Fibroblast of lung (primary cell): ENCODE measurements at regions not wholly inside any gene's neighbourhood (a gene's known extent, or its start where the extent isn't known, plus 50 kb on each side); places are given as distances from the start of the nearest gene placed in this dataset.

ENCODE experiments used
- DNase-seq, 2 donors: peaks; one replicate each; pipeline versions ENCODE4 v3.0.0 to v3.0.0-alpha.2; 2010; ENCODE audit warnings: low read depth in 2 of 2
- H2AFZ ChIP-seq: 2 replicates; pipeline ENCODE4 v1.5.1; 2012; ENCODE audit warnings: low read length, control low read depth, inconsistent platforms
- H3K27ac ChIP-seq: 2 replicates; pipeline ENCODE4 v1.5.1; 2011; ENCODE audit warnings: low read length, control low read depth; ENCODE audit not compliant: insufficient read depth
- H3K27me3 ChIP-seq: 2 replicates; pipeline ENCODE4 v1.5.1; 2011; ENCODE audit warnings: mild to moderate bottlenecking, low read length; ENCODE audit not compliant: control insufficient read depth, insufficient read depth
- H3K36me3 ChIP-seq: 2 replicates; pipeline ENCODE4 v1.5.1; 2011; ENCODE audit warnings: low read length; ENCODE audit not compliant: control insufficient read depth, insufficient read depth
- H3K4me1 ChIP-seq: 2 replicates; pipeline ENCODE4 v1.5.1; 2011; ENCODE audit warnings: low read length; ENCODE audit not compliant: control insufficient read depth, insufficient read depth; ENCODE audit errors: extremely low read depth
- H3K4me2 ChIP-seq: 2 replicates; pipeline ENCODE4 v1.5.1; 2011; ENCODE audit warnings: low read length, control low read depth; ENCODE audit not compliant: insufficient read depth; ENCODE audit errors: extremely low read depth
- H3K4me3 ChIP-seq, 4 experiments: fragments of 200-600 bp in 1 of 4; sonication (generic) in 1 of 4; replicated peaks in 1 of 4; 2 replicates each; pipeline ENCODE4 v1.5.1; 2011 to 2016; ENCODE audit warnings: low read length in 4 of 4, low read depth in 3 of 4, mild to moderate bottlenecking in 3 of 4, control low read depth in 2 of 4, inconsistent platforms in 1 of 4, mixed read lengths in 1 of 4; ENCODE audit not compliant: insufficient read depth in 1 of 4; ENCODE audit errors: control extremely low read depth in 1 of 4
- H3K79me2 ChIP-seq: 2 replicates; pipeline ENCODE4 v1.5.1; 2012; ENCODE audit warnings: mild to moderate bottlenecking, low read length, inconsistent platforms; ENCODE audit not compliant: control insufficient read depth, insufficient read depth
- H3K9ac ChIP-seq: 2 replicates; pipeline ENCODE4 v1.5.1; 2011; ENCODE audit warnings: mild to moderate bottlenecking, low read length, control low read depth; ENCODE audit not compliant: insufficient read depth
- H3K9me3 ChIP-seq: 2 replicates; pipeline ENCODE4 v1.5.1; 2012; ENCODE audit warnings: low read depth, low read length; ENCODE audit not compliant: control insufficient read depth, insufficient read depth
- H4K20me1 ChIP-seq: 2 replicates; pipeline ENCODE4 v1.5.1; 2011; ENCODE audit warnings: low read length; ENCODE audit not compliant: control insufficient read depth, insufficient read depth; ENCODE audit errors: extremely low read depth
- CTCF ChIP-seq, 2 donors: IDR thresholded peaks in 1 of 2; conservative IDR thresholded peaks in 1 of 2; 1 replicate in 1 of 2; 2 replicates in 1 of 2; pipeline ENCODE4 v1.5.1; 2011 to 2012; ENCODE audit warnings: low read length in 2 of 2, control low read depth in 1 of 2, inconsistent platforms in 1 of 2, low read depth in 1 of 2, mild to moderate bottlenecking in 1 of 2
- EZH2 ChIP-seq: IDR thresholded peaks from 2 replicates; pipeline ENCODE4 v1.5.1; 2012; ENCODE audit warnings: low read length, control low read depth, mild to moderate bottlenecking; ENCODE audit errors: missing control alignments

GRCh38 chr11:45423036-45423435 is 136.9 kb upstream of the SYT13 start:
- peaks cover 6% of the 10 kb centered on the region for H3K27me3 ChIP-seq
- H4K20me1 ChIP-seq: no peaks in the 10 kb centered on the region
- no peak overlapping the region for H3K4me2 ChIP-seq
- H3K27ac ChIP-seq: no peak overlapping the region
- H3K4me1 ChIP-seq: no peaks in the 10 kb centered on the region
- H3K79me2 ChIP-seq: no peaks in the 10 kb centered on the region
- H3K9me3 ChIP-seq: no peaks in the 10 kb centered on the region
- no peak overlapping the region for H2AFZ ChIP-seq
- no peaks in the 10 kb centered on the region for H3K36me3 ChIP-seq
- TF ChIP-seq CTCF (conservative IDR thresholded peaks at IDR 0.05 in 1 of 2, IDR thresholded peaks at IDR 0.05 in 1 of 2; ENCODE audit: low read depth in 1 of 2, low read length in 2 of 2): no peak
- no peak for TF ChIP-seq EZH2
- DNase-seq: no peak
- no peak overlapping the region for H3K4me3 ChIP-seq
- no peak overlapping the region for H3K9ac ChIP-seq

GRCh38 chr11:45414088-45414487 is 127.9 kb upstream of the SYT13 start:
- no peaks in the 10 kb centered on the region for H3K9me3 ChIP-seq
- H3K4me3 ChIP-seq: no peak overlapping the region
- H4K20me1 ChIP-seq: no peaks in the 10 kb centered on the region
- no peak overlapping the region for H2AFZ ChIP-seq
- no peaks in the 10 kb centered on the region for H3K79me2 ChIP-seq
- no peak overlapping the region for H3K4me2 ChIP-seq
- no peaks in the 10 kb centered on the region for H3K36me3 ChIP-seq
- H3K9ac ChIP-seq: no peak overlapping the region
- no peak overlapping the region for H3K27ac ChIP-seq
- no peak for DNase-seq
- H3K4me1 ChIP-seq: no peaks in the 10 kb centered on the region
- TF ChIP-seq EZH2 (no peak), CTCF (conservative IDR thresholded peaks at IDR 0.05 in 1 of 2, IDR thresholded peaks at IDR 0.05 in 1 of 2; ENCODE audit: low read depth in 1 of 2, low read length in 2 of 2) (no peak)
- H3K27me3 ChIP-seq: peaks cover 7% of the 10 kb centered on the region

GRCh38 chr11:45413156-45413858 is 127.2 kb upstream of the SYT13 start:
- Histone ChIP-seq H3K4me3 (no peak overlapping the region), H2AFZ (no peak overlapping the region), H3K79me2 (no peaks in the 10 kb centered on the region), H3K4me1 (no peaks in the 10 kb centered on the region), H3K9ac (no peak overlapping the region), H3K27me3 (peaks cover 7% of the 10 kb centered on the region), H3K9me3 (no peaks in the 10 kb centered on the region), H3K4me2 (no peak overlapping the region), H3K36me3 (no peaks in the 10 kb centered on the region), H3K27ac (no peak overlapping the region), H4K20me1 (no peaks in the 10 kb centered on the region)
- TF ChIP-seq CTCF (conservative IDR thresholded peaks at IDR 0.05 in 1 of 2, IDR thresholded peaks at IDR 0.05 in 1 of 2; ENCODE audit: low read depth in 1 of 2, low read length in 2 of 2): no peak
- no peak for TF ChIP-seq EZH2
- DNase-seq: no peak
